DOHH2 (cell line): ENCODE measurements at regions not wholly inside any gene's neighbourhood (a gene's known extent, or its start where the extent isn't known, plus 50 kb on each side); places are given as distances from the start of the nearest gene placed in this dataset.

Experiments
- EZH2phosphoT487 ChIP-seq: fragments of 200-600 bp; sonication (generic); IDR thresholded peaks from 2 replicates; pipeline ENCODE4 v1.6.1; 2017; ENCODE audit warnings: borderline replicate concordance, mild to moderate bottlenecking, antibody characterized with exemption, low read length, moderate library complexity, mixed read lengths
- TF ChIP-seq, protein P1 (sequence below): fragments of 200-600 bp; sonication (generic); IDR thresholded peaks from one replicate; pipeline ENCODE4 v1.5.1; 2014; ENCODE audit warnings: antibody characterized with exemption, mild to moderate bottlenecking, low read depth, low read length; ENCODE audit not compliant: poor library complexity, severe bottlenecking

DNA sequence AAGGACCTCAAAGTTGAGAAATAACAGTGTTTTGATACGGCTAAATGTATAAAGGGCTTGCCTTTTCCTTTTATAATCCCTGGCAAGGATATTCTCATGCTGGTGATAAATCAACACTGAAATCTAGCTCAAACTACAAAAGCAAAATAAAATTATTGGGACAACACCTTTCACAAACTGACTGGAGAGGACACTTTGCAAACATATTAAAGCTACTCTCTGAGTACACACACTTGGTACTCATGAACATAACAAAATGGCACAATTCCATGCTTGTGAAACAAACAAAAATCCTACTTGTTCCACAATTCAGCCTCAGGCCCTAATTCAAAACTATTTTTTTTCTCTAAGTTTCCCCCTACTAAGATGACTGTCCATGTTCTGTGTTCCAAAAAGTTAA lies 305.8 kb downstream of the ETAA1 start:
- TF ChIP-seq, protein P1, sequence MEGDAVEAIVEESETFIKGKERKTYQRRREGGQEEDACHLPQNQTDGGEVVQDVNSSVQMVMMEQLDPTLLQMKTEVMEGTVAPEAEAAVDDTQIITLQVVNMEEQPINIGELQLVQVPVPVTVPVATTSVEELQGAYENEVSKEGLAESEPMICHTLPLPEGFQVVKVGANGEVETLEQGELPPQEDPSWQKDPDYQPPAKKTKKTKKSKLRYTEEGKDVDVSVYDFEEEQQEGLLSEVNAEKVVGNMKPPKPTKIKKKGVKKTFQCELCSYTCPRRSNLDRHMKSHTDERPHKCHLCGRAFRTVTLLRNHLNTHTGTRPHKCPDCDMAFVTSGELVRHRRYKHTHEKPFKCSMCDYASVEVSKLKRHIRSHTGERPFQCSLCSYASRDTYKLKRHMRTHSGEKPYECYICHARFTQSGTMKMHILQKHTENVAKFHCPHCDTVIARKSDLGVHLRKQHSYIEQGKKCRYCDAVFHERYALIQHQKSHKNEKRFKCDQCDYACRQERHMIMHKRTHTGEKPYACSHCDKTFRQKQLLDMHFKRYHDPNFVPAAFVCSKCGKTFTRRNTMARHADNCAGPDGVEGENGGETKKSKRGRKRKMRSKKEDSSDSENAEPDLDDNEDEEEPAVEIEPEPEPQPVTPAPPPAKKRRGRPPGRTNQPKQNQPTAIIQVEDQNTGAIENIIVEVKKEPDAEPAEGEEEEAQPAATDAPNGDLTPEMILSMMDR: no peak
- no peak for TF ChIP-seq EZH2phosphoT487
